NCI-H146 (cell line): ENCODE measurements at regions not wholly inside any gene's neighbourhood (a gene's known extent, or its start where the extent isn't known, plus 50 kb on each side); places are given as distances from the start of the nearest gene placed in this dataset.
"Not testable (repeated sequence)": the region's sequence is repeated elsewhere in the genome, so short reads cannot be mapped to it uniquely, and the experiment has no call there.

Experiments used
- DNase-seq: peaks from one replicate; lab custom pipeline; 2025; lab: John Stamatoyannopoulos, UW

GRCh38 chr9:80732506-80732905, 956.8 kb downstream of the TLE1 start:
- no peak for DNase-seq

DNA sequence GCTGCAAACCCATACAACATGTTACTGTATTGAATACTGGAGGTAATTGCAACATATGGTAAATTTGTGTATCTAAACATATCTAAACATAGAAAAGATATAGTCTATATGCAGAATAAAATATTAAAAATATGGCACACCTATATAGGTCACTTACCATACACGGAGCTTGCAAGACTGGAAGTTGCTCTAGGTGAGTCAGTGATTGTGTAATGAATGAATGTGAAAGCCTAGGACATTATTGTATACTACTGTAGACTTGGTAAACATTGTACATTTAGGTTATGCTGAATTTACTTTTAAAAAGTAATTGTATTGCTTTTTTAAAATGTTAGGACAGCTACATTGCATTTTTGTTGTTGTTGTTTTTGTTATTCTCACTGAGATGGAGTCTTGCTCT, 968.8 kb downstream of the TLE1 start:
- DNase-seq: no peak

GRCh38 chr9:80707120-80707519, 982.2 kb downstream of the TLE1 start:
- no peak for DNase-seq

DNA sequence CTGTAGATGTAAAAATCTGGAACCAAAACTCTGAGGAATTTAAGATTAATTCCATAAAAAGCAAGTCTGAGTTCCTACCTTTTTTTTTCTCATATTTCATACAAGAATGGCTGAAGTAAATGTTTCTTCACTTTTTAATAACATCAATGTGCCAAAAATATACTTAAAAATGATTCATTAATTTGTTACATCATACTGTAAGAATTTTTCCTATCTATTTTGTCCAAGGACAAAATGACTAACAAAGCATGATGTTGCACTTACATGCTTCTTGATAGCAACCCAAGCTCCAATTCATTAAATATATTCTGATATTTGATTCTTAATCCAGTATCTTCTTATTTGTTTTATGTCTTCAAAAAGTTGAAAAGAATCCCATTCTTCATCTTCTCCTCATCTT, 988.3 kb downstream of the TLE1 start:
- DNase-seq: no peak

DNA sequence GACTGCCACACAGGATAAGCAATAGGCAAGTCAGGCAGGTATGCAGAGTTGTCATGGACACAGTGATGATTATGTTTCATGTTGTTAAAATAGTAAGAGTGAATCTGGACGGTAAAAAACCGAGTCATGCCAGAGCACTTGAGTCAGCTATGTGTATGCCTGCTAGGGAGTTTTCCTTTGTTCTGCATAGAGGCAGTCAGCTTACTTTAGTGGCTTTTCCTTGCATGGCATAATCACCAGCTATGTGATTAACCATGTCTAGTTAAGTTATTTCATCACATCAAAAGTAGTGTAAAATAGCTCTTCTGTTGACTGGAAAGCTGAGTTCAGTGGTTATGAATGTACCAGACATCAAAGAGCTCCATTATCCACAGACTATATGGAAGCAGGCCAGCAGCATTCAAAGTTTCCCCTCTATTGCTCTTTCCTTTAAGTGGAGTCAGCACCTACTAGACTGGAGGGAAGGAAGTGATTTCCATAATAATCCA, 989.8 kb downstream of the TLE1 start:
- no peak for DNase-seq

DNA sequence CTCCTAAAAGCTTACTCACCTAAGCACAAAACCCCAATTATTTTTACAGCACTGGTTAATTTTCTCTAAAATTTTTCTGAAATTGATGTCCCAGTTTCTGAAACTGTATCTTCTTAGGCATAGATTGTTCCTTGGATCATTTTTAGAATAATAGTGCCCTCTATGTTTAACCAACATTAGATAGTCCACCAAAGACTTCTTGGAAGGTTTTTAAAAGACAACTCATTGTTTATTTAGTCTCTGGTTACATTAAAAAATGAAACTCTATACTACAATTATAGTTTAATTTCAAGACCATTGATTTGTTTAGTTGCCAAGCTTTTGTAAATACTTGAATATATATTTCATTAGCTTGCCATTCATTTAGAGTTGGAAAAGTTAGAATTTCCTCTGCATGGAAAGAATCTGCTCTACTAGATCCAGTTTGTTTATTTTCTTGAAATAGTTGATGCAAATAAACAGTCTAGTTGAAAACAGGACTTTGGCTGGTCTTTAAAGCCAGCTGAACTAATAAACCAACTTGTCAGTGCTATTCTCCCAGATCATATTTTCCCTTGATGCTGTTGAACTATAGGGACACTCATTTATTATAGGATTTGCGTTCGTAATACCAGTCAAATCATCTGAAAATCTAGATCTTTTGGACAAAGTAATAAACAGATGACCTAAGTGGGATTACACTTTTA, 990.5 kb downstream of the TLE1 start:
- DNase-seq: no peak

DNA sequence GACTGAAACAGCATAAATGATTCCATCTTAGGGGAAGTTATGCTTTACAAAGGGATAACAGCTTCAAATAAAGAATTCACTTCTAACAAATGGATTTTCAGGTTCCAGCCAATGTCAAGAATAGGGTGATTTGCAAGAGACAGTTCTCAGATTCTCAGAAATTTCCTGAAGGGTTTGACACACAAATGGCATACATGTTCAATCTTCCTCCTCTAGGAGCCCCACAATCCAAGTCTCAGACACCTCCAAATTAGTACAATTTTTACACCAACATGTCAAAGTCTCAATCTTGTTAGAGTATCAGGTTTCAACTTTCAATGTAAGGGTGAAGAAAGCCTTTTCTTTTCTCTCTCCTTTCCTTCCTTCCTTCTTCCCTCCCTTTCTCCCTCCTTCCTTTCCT, 996.6 kb downstream of the TLE1 start:
- DNase-seq: no peak

- DNase-seq: no peak
Observed at GRCh38 chr9:80691229-80691628, 998.1 kb downstream of the TLE1 start.

- DNase-seq: no peak
Observed at GRCh38 chr9:80690349-80690939, 998.9 kb downstream of the TLE1 start.

DNA sequence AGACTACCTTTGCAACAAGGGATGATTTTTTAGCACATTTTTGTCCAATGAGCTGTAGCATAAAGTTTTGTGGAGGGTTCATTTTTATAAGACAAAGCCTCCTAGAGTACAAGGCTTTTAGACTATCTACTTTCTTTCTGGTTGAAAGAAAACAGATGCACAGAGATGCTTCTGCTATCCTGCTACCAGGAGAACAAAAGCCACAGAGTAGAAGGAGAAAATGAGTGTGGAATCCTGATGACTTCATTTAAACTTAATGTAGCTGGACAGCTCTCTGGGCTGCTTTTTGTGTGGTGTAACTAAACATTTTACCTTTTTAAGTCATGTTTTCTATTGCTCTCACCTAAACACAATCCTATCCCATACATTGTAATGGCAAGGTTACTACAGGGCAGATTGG, 1009.4 kb downstream of the TLE1 start:
- DNase-seq: no peak

GRCh38 chr9:80678906-80679305, 1010.4 kb downstream of the TLE1 start:
- no peak for DNase-seq

- no peak for DNase-seq
Observed at GRCh38 chr9:80673496-80673895, 1015.9 kb downstream of the TLE1 start.

GRCh38 chr9:80665479-80665878, 1023.9 kb downstream of the TLE1 start:
- no peak for DNase-seq

- DNase-seq: no peak
Observed at GRCh38 chr9:80664327-80665210, 1024.8 kb downstream of the TLE1 start.

DNA sequence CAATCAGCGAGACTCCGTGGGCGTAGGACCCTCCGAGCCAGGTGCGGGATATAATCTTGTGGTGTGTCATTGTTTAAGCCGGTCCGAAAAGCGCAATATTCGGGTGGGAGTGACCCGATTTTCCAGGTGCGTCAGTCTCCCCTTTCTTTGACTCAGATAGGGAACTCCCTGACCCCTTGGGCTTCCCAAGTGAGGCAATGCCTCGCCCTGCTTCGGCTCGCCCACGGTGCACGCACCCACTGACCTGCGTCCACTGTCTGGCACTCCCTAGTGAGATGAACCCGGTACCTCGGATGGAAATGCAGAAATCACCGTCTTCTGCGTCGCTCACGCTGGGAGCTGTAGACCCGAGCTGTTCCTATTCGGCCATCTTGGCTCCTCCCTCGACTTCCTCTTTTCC, 1029.6 kb downstream of the TLE1 start:
- DNase-seq: not testable (repeated sequence)

- no peak for DNase-seq
Observed at GRCh38 chr9:80651044-80651443, 1038.3 kb downstream of the TLE1 start.

- no peak for DNase-seq
Observed at GRCh38 chr9:80649496-80649895, 1039.9 kb downstream of the TLE1 start.

DNA sequence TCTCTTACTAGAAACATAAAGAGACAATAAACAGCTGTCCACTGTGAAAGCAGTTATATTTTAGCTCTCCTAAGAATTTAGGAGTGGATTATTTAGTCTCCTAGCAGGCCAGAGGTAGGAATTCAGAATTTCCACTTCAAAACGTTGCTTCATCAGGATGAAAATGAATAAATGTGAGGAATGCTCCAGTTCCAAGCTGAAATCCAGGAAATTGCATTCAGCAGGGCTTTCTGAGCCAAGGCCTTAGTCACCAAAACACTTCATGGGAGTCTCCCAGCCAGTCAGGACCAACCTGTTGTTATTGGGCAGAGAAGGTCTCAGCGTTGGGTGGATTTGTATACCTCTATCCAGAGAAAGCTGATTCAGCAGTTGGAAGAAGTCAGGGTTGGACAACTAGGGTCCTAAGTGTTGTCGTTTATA, 1040.3 kb downstream of the TLE1 start:
- DNase-seq: no peak

DNA sequence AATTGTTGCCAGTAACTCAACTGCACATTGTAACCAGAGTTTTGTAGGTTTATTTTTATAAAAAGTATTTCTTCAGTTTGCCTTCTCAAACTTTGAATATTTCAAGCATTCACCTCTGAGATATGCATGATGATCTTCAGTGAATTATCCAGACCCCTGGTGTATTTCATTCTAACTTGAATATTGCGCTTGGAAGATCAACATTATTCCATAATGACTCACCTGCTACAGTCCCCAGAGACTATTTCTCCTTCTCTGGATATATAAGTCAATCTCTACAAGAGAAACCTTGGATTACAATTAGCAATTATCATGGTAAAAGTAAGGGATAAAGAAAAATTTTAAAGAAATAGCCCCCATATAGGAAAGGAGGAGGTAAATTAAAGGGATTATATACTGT, 1041.0 kb downstream of the TLE1 start:
- no peak for DNase-seq

GRCh38 chr9:80646211-80646610, 1043.1 kb downstream of the TLE1 start:
- no peak for DNase-seq

DNA sequence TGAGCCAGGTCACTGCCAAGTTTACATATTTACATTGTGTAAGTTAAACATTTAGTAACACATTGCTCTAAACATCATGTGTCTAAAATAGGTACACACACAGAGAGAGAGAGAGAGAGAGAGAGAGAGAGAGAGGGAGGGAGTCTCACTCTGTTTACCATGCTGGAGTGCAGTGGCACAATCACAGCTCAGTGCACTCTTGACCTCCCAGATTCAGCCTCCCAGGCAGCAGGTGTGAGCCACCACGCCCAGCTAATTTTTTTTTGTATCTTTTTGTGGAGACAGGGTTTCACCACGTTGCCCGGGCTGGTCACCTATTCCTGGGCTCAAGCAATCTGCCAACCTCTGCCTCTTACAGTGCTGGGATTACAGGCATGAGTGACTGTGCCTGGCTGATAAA, 1045.3 kb downstream of the TLE1 start:
- no peak for DNase-seq

GRCh38 chr9:80635065-80635464, 1054.3 kb downstream of the TLE1 start:
- DNase-seq: no peak

GRCh38 chr9:80632041-80632440, 1057.3 kb downstream of the TLE1 start:
- no peak for DNase-seq
